ENCODE measurements at regions not wholly inside any gene's neighbourhood (a gene's known extent, or its start where the extent isn't known, plus 50 kb on each side); places are given as distances from the start of the nearest gene placed in this dataset.

DNA sequence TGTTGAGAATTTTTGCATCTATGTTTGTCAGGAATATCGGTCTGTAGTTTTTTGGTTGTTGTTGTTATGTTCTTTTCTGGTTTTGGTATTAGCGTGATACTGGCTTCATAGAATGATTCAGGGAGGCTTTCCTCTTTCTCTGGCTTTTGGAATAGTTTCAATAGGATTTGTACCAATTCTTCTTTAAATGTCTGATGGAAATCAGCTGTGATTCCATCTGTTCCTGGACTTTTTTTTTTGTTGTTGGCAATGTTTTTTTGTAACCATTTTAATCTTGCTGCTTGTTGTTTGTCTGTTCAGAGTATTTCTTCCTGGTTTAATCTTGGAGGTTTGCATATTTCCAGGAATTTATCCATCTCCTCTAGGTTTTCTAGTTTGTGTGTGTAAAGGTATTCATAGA is 81.5 kb upstream of the GK2 start:
- peaks cover 2% of the 10 kb centered on the region for H3K9me3 Mint-ChIP-seq
- Histone ChIP-seq H3K9ac (ENCODE audit: extremely low read depth, low read length, poor library complexity, severe bottlenecking) (no peak overlapping the region), H3K27ac (ENCODE audit: low read depth, low read length) (no peak overlapping the region), H3K4me1 (ENCODE audit: control insufficient read depth, insufficient read depth, low read length) (no peaks in the 10 kb centered on the region), H3K27me3 (ENCODE audit: control insufficient read depth, insufficient read depth, low read length, poor library complexity, severe bottlenecking) (no peaks in the 10 kb centered on the region), H3K9me3 (ENCODE audit: control insufficient read depth, low read length) (no peaks in the 10 kb centered on the region), H3K4me3 (ENCODE audit: low read length) (no peak overlapping the region), H3K36me3 (ENCODE audit: control insufficient read depth, insufficient read depth, low read length) (no peaks in the 10 kb centered on the region)
- H3K36me3 Mint-ChIP-seq (ENCODE audit: low read depth), result no peaks in the 10 kb centered on the region
- DNase-seq, result no peak
- WGBS, 2 experiments (ENCODE audit: insufficient coverage in 1 of 2, insufficient read length in 1 of 2), result 94 to 98% methylated on average over 2 of the region's 2 CpGs
- TF ChIP-seq, protein P1, sequence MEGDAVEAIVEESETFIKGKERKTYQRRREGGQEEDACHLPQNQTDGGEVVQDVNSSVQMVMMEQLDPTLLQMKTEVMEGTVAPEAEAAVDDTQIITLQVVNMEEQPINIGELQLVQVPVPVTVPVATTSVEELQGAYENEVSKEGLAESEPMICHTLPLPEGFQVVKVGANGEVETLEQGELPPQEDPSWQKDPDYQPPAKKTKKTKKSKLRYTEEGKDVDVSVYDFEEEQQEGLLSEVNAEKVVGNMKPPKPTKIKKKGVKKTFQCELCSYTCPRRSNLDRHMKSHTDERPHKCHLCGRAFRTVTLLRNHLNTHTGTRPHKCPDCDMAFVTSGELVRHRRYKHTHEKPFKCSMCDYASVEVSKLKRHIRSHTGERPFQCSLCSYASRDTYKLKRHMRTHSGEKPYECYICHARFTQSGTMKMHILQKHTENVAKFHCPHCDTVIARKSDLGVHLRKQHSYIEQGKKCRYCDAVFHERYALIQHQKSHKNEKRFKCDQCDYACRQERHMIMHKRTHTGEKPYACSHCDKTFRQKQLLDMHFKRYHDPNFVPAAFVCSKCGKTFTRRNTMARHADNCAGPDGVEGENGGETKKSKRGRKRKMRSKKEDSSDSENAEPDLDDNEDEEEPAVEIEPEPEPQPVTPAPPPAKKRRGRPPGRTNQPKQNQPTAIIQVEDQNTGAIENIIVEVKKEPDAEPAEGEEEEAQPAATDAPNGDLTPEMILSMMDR (conservative IDR thresholded peaks at IDR 0.05), result no peak
- peaks cover 11% of the 10 kb centered on the region for H3K27me3 Mint-ChIP-seq (ENCODE audit: insufficient read depth)
- H3K27ac Mint-ChIP-seq, result no peak overlapping the region
- no peak overlapping the region for H3K4me3 Mint-ChIP-seq
- peaks cover 24% of the 10 kb centered on the region for H3K4me1 Mint-ChIP-seq

DNA sequence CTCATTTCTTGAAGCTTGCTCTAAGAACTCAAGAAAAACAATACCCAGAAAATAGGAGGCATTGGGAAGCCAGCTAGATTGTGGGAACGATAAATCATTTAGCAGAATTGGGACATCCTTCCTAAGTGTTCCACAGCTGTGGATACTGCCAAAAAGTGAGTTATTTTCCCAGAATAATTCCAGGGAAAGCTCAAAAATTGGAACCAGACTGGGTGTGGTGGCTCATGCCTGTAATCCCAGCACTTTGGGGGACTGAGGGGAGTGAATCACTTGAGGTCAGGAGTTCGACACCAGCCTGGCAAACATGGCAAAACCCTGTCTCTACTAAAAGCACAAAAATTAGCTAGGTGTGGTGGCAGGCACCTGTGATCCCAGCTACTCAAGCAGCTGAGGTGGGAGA is 68.2 kb upstream of the GK2 start:
- 93 to 100% methylated on average over 1 to 2 of the region's 2 CpGs for WGBS, 2 experiments (ENCODE audit: insufficient coverage in 1 of 2, insufficient read length in 1 of 2)
- Mint-ChIP-seq H3K9me3 (no peaks in the 10 kb centered on the region), H3K4me3 (no peak overlapping the region), H3K27me3 (ENCODE audit: insufficient read depth) (no peaks in the 10 kb centered on the region), H3K27ac (no peak overlapping the region), H3K36me3 (ENCODE audit: low read depth) (no peaks in the 10 kb centered on the region), H3K4me1 (no peaks in the 10 kb centered on the region)
- no peaks in the 10 kb centered on the region for H3K27me3 ChIP-seq (ENCODE audit: control insufficient read depth, insufficient read depth, low read length, poor library complexity, severe bottlenecking)
- DNase-seq, result no peak
- no peak overlapping the region for H3K9ac ChIP-seq (ENCODE audit: extremely low read depth, low read length, poor library complexity, severe bottlenecking)
- H3K9me3 ChIP-seq (ENCODE audit: control insufficient read depth, low read length), result no peaks in the 10 kb centered on the region
- no peak overlapping the region for H3K4me3 ChIP-seq (ENCODE audit: low read length)
- TF ChIP-seq, protein P1 (conservative IDR thresholded peaks at IDR 0.05), result no peak
- H3K27ac ChIP-seq (ENCODE audit: low read depth, low read length), result no peak overlapping the region
- no peaks in the 10 kb centered on the region for H3K36me3 ChIP-seq (ENCODE audit: control insufficient read depth, insufficient read depth, low read length)
- H3K4me1 ChIP-seq (ENCODE audit: control insufficient read depth, insufficient read depth, low read length), result no peaks in the 10 kb centered on the region

DNA sequence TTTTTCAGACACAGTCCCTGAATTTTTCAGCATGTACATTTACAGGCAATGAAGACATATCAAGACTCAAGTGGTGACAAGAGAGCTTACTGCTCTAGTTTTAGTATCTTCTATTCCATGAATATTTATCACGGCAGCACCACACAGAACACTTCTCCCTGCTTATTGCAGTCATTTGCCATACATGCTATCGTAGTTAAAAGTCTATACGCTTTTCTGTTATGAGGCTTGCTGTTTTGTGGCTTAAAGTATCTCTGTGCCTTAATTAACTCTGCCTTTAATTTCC is 65.4 kb upstream of the GK2 start:
- H3K27ac ChIP-seq (ENCODE audit: low read depth, low read length), result no peak overlapping the region
- Mint-ChIP-seq H3K27me3 (ENCODE audit: insufficient read depth) (no peaks in the 10 kb centered on the region), H3K27ac (no peak overlapping the region), H3K36me3 (ENCODE audit: low read depth) (no peaks in the 10 kb centered on the region), H3K4me3 (no peak overlapping the region), H3K4me1 (no peaks in the 10 kb centered on the region), H3K9me3 (no peaks in the 10 kb centered on the region)
- H3K4me1 ChIP-seq (ENCODE audit: control insufficient read depth, insufficient read depth, low read length), result no peaks in the 10 kb centered on the region
- no peak overlapping the region for H3K4me3 ChIP-seq (ENCODE audit: low read length)
- DNase-seq, result no peak
- WGBS, 2 experiments (ENCODE audit: insufficient coverage in 1 of 2, insufficient read length in 1 of 2), result 83 to 96% methylated on average over 1 to 3 of the region's 3 CpGs
- no peak overlapping the region for H3K9ac ChIP-seq (ENCODE audit: extremely low read depth, low read length, poor library complexity, severe bottlenecking)
- H3K9me3 ChIP-seq (ENCODE audit: control insufficient read depth, low read length), result no peaks in the 10 kb centered on the region
- TF ChIP-seq, protein P1 (conservative IDR thresholded peaks at IDR 0.05), result no peak
- no peaks in the 10 kb centered on the region for H3K36me3 ChIP-seq (ENCODE audit: control insufficient read depth, insufficient read depth, low read length)
- no peaks in the 10 kb centered on the region for H3K27me3 ChIP-seq (ENCODE audit: control insufficient read depth, insufficient read depth, low read length, poor library complexity, severe bottlenecking)

All from endodermal cell (in vitro differentiated cells).